ENCODE measurements at regions not wholly inside any gene's neighbourhood (a gene's known extent, or its start where the extent isn't known, plus 50 kb on each side); places are given as distances from the start of the nearest gene placed in this dataset.
"Not testable (repeated sequence)": the region's sequence is repeated elsewhere in the genome, so short reads cannot be mapped to it uniquely, and the experiment has no call there.

GRCh38 chr16:46395391-46395921 lies 225.7 kb downstream of the SHCBP1 start:
- TF ChIP-seq CTCF (IDR thresholded peaks at IDR 0.05; ENCODE audit: poor library complexity); EZH2phosphoT487 (IDR thresholded peaks at IDR 0.05; ENCODE audit: low read depth, severe bottlenecking, unreplicated experiment): not testable (repeated sequence)

Measured in hepatocyte (in vitro differentiated cells).